ENCODE measurements at regions not wholly inside any gene's neighbourhood (a gene's known extent, or its start where the extent isn't known, plus 50 kb on each side); places are given as distances from the start of the nearest gene placed in this dataset.

GRCh38 chr5:15012061-15012460 lies 140.5 kb upstream of the ANKH start (continued):
- TF ChIP-seq ZBTB4 (CRISPR knock-in tag; IDR thresholded peaks at IDR 0.05) = no peak
- no peak for TF ChIP-seq CBX3 (IDR thresholded peaks at IDR 0.05; ENCODE audit: borderline replicate concordance, low read depth)

GRCh38 chr5:15010936-15011335 lies 139.4 kb upstream of the ANKH start:
- H3K79me2 ChIP-seq (ENCODE audit: control insufficient read depth, insufficient read depth, low read length) = no peaks in the 10 kb centered on the region
- ATAC-seq (no peak), FAIRE-seq (no peak), DNase-seq (ENCODE audit: low read depth, low spot score) (no peak)
- ChIA-PET POLR2A (no interaction called here), CTCF (interaction anchor here (1.0 to 3.4 kb wide), 2 partner anchors 278 to 284 kb away, joined by 3 to 24 read pairs; no protein-coding TSS in a partner anchor), SMC1A (ENCODE audit: uncharacterized antibody, unreplicated experiment) (interaction anchor here (2.3 kb wide), 1 partner anchor 283 kb away, joined by 10 read pairs; no protein-coding TSS in a partner anchor), RAD21 (ENCODE audit: unreplicated experiment) (no interaction called here)
- H3K4me2 ChIP-seq (ENCODE audit: control insufficient read depth, insufficient read depth) = no peak overlapping the region
- H2AFZ ChIP-seq (ENCODE audit: control insufficient read depth, low read depth, low read length) = no peak overlapping the region
- H3K9ac ChIP-seq (ENCODE audit: control insufficient read depth, insufficient read depth, low read length) = no peak overlapping the region
- in situ Hi-C loops (cut with MboI) = loop anchor here (25.0 kb wide), 1 partner anchor 649 kb away; no protein-coding TSS in a partner anchor
- H3K4me1 ChIP-seq (ENCODE audit: control insufficient read depth, insufficient read depth, low read length) = no peaks in the 10 kb centered on the region
- H4K20me1 ChIP-seq (ENCODE audit: control insufficient read depth, insufficient read depth) = no peaks in the 10 kb centered on the region
- H3K36me3 ChIP-seq (ENCODE audit: control insufficient read depth in 2 of 2, insufficient read depth in 2 of 2, low read length in 1 of 2) = no peaks in the 10 kb centered on the region
- intact Hi-C loops (cut with micrococcal nuclease; ENCODE audit: unreplicated experiment) = no loop called here
- H3K4me3 ChIP-seq = no peak overlapping the region
- WGBS (ENCODE audit: insufficient coverage, insufficient replicate concordance, low lambda C conversion rate, missing lambda C conversion rate) = 9% methylated on average over 4 of the region's 4 CpGs
- no peaks in the 10 kb centered on the region for H3K9me3 ChIP-seq (replicated peaks; ENCODE audit: control insufficient read depth, insufficient read depth, low read length)
- no peak overlapping the region for H3K27ac ChIP-seq (ENCODE audit: control insufficient read depth, insufficient read depth)
- H3K27me3 ChIP-seq (replicated peaks in 1 of 2; ENCODE audit: control insufficient read depth in 2 of 2, insufficient read depth in 2 of 2, low read length in 1 of 2) = no peaks in the 10 kb centered on the region
- no TSS peak for BruUV-seq (replicated peaks)
- TF ChIP-seq MLLT1 (IDR thresholded peaks at IDR 0.05) = no peak
- no peak for TF ChIP-seq MXI1 (IDR thresholded peaks at IDR 0.05; ENCODE audit: low read depth, low read length)
- no peak for TF ChIP-seq ESRRA (IDR thresholded peaks at IDR 0.05; ENCODE audit: low read length)
- no peak for TF ChIP-seq SRF (IDR thresholded peaks at IDR 0.05; ENCODE audit: low read depth in 2 of 2, low read length in 2 of 2)
- no peak for TF ChIP-seq HSF1 (IDR thresholded peaks at IDR 0.05; ENCODE audit: low read depth, low read length)
- TF ChIP-seq PML (IDR thresholded peaks at IDR 0.05; ENCODE audit: low read length) = no peak
- no peak for TF ChIP-seq ELK1 (IDR thresholded peaks at IDR 0.05; ENCODE audit: low read depth, low read length)
- no peak for TF ChIP-seq GATAD2B (conservative IDR thresholded peaks at IDR 0.05; ENCODE audit: low read depth)
- no peak for TF ChIP-seq SP1 (IDR thresholded peaks at IDR 0.05; ENCODE audit: low read depth, low read length)
- TF ChIP-seq JUND (IDR thresholded peaks at IDR 0.05; ENCODE audit: low read depth, low read length) = no peak
- TF ChIP-seq KLF5 (IDR thresholded peaks at IDR 0.05; ENCODE audit: partially characterized antibody) = no peak
- no peak for TF ChIP-seq CHD1 (IDR thresholded peaks at IDR 0.05; ENCODE audit: low read depth, low read length)
